Prostate gland (tissue), 2 donors: ENCODE measurements at regions not wholly inside any gene's neighbourhood (a gene's known extent, or its start where the extent isn't known, plus 50 kb on each side); places are given as distances from the start of the nearest gene placed in this dataset.

ENCODE experiments used
- CTCF ChIP-seq, 4 experiments: fragments of 200-600 bp in 2 of 4; fragments of 450-650 bp in 2 of 4; sonication (generic) in 2 of 4; IDR thresholded peaks; 1 replicate in 3 of 4; 2 replicates in 1 of 4; pipeline ENCODE4 v1.5.1; 2016 to 2019; ENCODE audit warnings: antibody characterized with exemption in 4 of 4, mild to moderate bottlenecking in 2 of 4, moderate library complexity in 2 of 4
- POLR2A ChIP-seq: fragments of 450-650 bp; IDR thresholded peaks from one replicate; pipeline ENCODE4 v1.6.1; 2016; ENCODE audit warnings: antibody characterized with exemption, mild to moderate bottlenecking

- TF ChIP-seq POLR2A (no peak), CTCF (IDR thresholded peaks at IDR 0.05) (no peak)
These were observed 384.6 kb downstream of the DTHD1 start for GRCh38 chr4:36665985-36666527.
